Karpas-422 (cell line): ENCODE measurements at regions not wholly inside any gene's neighbourhood (a gene's known extent, or its start where the extent isn't known, plus 50 kb on each side); places are given as distances from the start of the nearest gene placed in this dataset.
"Not testable (repeated sequence)": the region's sequence is repeated elsewhere in the genome, so short reads cannot be mapped to it uniquely, and the experiment has no call there.

ENCODE experiments used
- DNase-seq: peaks from one replicate; pipeline ENCODE4 v3.0.0-alpha.2; 2015
- H2AFZ ChIP-seq: fragments of 200-600 bp; sonication (generic); 2 replicates; pipeline ENCODE4 v1.6.1; 2014; ENCODE audit warnings: antibody characterized with exemption, low read length, mixed read lengths
- H3K27ac ChIP-seq: fragments of 200-600 bp; sonication (generic); 2 replicates; pipeline ENCODE4 v1.5.1; 2014; ENCODE audit warnings: mild to moderate bottlenecking, low read length, moderate library complexity
- H3K27me3 ChIP-seq: fragments of 200-600 bp; sonication (generic); 2 replicates; pipeline ENCODE4 v1.6.1; 2014; ENCODE audit warnings: low read length, mixed read lengths
- H3K36me3 ChIP-seq: fragments of 200-600 bp; sonication (generic); 2 replicates; pipeline ENCODE4 v1.6.1; 2014; ENCODE audit warnings: low read length, mixed read lengths; ENCODE audit not compliant: insufficient read depth
- H3K4me1 ChIP-seq: fragments of 200-600 bp; sonication (generic); 2 replicates; pipeline ENCODE4 v1.6.1; 2014; ENCODE audit warnings: mild to moderate bottlenecking, low read length, mixed read lengths
- H3K4me2 ChIP-seq: fragments of 200-600 bp; sonication (generic); 2 replicates; pipeline ENCODE4 v1.6.1; 2014; ENCODE audit warnings: low read length, low read depth, mild to moderate bottlenecking; ENCODE audit not compliant: poor library complexity, severe bottlenecking
- H3K4me3 ChIP-seq: fragments of 200-600 bp; sonication (generic); 2 replicates; pipeline ENCODE4 v1.5.1; 2014; ENCODE audit warnings: mild to moderate bottlenecking, antibody characterized with exemption, low read length, mixed read lengths
- H3K79me2 ChIP-seq: fragments of 200-600 bp; sonication (generic); 2 replicates; pipeline ENCODE4 v1.6.1; 2014; ENCODE audit warnings: mild to moderate bottlenecking, low read length, mixed read lengths
- H3K9ac ChIP-seq: fragments of 200-600 bp; sonication (generic); 2 replicates; pipeline ENCODE4 v1.6.0; 2014; ENCODE audit warnings: low read length
- H3K9me2 ChIP-seq: fragments of 200-600 bp; sonication (generic), shearing (Covaris generic); replicated peaks from 2 replicates; pipeline ENCODE4 v1.6.0; 2014; ENCODE audit warnings: mild to moderate bottlenecking, low read length, moderate library complexity; ENCODE audit not compliant: insufficient read depth
- H3K9me3 ChIP-seq: fragments of 300-700, 200-600 bp; sonication (generic); 2 replicates; pipeline ENCODE4 v1.6.1; 2014; ENCODE audit warnings: low read length, mixed read lengths
- H4K20me1 ChIP-seq: fragments of 200-600 bp; sonication (generic); 2 replicates; pipeline ENCODE4 v1.6.1; 2014; ENCODE audit warnings: mild to moderate bottlenecking, antibody characterized with exemption, low read length, low read depth; ENCODE audit not compliant: insufficient read depth

DNA sequence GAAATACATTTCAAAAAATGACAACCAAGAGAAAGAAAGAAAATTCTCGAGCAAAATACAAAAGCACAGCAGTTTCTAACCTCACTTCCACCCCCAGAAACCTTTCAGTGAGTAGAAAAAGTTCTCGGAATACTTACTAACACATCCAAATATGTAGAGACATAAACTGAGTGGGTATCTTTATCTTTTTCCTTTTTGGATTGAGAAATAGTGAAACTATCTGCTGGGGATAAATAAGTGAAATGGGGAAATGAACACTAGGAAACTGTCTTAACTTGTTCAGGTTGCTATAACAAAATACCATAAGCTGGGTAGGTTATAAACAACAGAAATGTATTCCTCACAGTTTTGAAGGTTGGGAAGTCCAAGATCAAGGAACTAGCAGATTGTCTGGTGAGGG, 72.0 kb downstream of the VCAM1 start:
- Histone ChIP-seq H2AFZ (no peak overlapping the region), H3K36me3 (no peaks in the 10 kb centered on the region), H3K9me3 (no peaks in the 10 kb centered on the region), H3K4me2 (no peak overlapping the region), H3K27me3 (no peaks in the 10 kb centered on the region), H3K4me3 (no peak overlapping the region), H3K9me2 (no peaks in the 10 kb centered on the region), H4K20me1 (no peaks in the 10 kb centered on the region), H3K79me2 (no peaks in the 10 kb centered on the region), H3K27ac (no peak overlapping the region), H3K9ac (no peak overlapping the region), H3K4me1 (no peaks in the 10 kb centered on the region)
- DNase-seq: no peak

GRCh38 chr1:100793659-100794058, 74.1 kb downstream of the VCAM1 start:
- Histone ChIP-seq H3K4me2 (no peak overlapping the region), H3K9ac (no peak overlapping the region), H3K4me1 (no peaks in the 10 kb centered on the region), H3K9me3 (no peaks in the 10 kb centered on the region), H3K36me3 (no peaks in the 10 kb centered on the region), H3K27ac (no peak overlapping the region), H3K9me2 (no peaks in the 10 kb centered on the region), H3K27me3 (no peaks in the 10 kb centered on the region), H2AFZ (no peak overlapping the region), H3K4me3 (no peak overlapping the region), H3K79me2 (no peaks in the 10 kb centered on the region), H4K20me1 (no peaks in the 10 kb centered on the region)
- no peak for DNase-seq

GRCh38 chr1:100794748-100795645, 75.5 kb downstream of the VCAM1 start:
- H3K36me3 ChIP-seq: no peaks in the 10 kb centered on the region
- H3K9me2 ChIP-seq: no peaks in the 10 kb centered on the region
- no peaks in the 10 kb centered on the region for H3K9me3 ChIP-seq
- no peaks in the 10 kb centered on the region for H3K27me3 ChIP-seq
- H2AFZ ChIP-seq: no peak overlapping the region
- no peak overlapping the region for H3K9ac ChIP-seq
- no peaks in the 10 kb centered on the region for H3K4me1 ChIP-seq
- no peak for DNase-seq
- no peak overlapping the region for H3K4me3 ChIP-seq
- no peak overlapping the region for H3K4me2 ChIP-seq
- no peaks in the 10 kb centered on the region for H3K79me2 ChIP-seq
- H3K27ac ChIP-seq: no peak overlapping the region
- H4K20me1 ChIP-seq: no peaks in the 10 kb centered on the region

DNA sequence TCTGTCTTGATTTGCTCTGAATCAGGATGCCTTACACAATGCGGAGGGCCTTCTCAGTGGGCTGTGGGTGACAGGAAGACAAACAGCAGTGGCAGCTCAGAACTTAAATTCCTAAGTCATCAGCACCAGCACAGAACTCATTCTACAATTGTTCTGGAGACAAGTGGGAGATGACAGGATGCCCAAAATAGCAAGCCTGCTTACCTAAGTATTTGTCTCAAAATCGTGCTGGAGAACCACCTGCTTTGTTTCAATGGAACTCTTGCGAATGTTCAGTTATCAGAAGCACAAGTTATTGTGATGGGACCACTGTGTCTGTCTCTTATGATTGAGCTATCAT, 76.1 kb downstream of the VCAM1 start:
- H2AFZ ChIP-seq: no peak overlapping the region
- H3K79me2 ChIP-seq: no peaks in the 10 kb centered on the region

GRCh38 chr1:100796046-100796445, 76.5 kb downstream of the VCAM1 start:
- H3K9me3 ChIP-seq: no peaks in the 10 kb centered on the region
- H3K4me2 ChIP-seq: no peak overlapping the region
- no peaks in the 10 kb centered on the region for H3K79me2 ChIP-seq
- H3K27ac ChIP-seq: no peak overlapping the region
- no peaks in the 10 kb centered on the region for H3K9me2 ChIP-seq
- no peaks in the 10 kb centered on the region for H3K4me1 ChIP-seq
- no peaks in the 10 kb centered on the region for H3K27me3 ChIP-seq
- H3K36me3 ChIP-seq: no peaks in the 10 kb centered on the region
- no peak overlapping the region for H3K4me3 ChIP-seq
- no peak overlapping the region for H3K9ac ChIP-seq
- DNase-seq: no peak
- H4K20me1 ChIP-seq: no peaks in the 10 kb centered on the region
- no peak overlapping the region for H2AFZ ChIP-seq

More for the DNA sequence above, 76.1 kb downstream of the VCAM1 start:
- Histone ChIP-seq H3K9me3 (no peaks in the 10 kb centered on the region), H3K9me2 (no peaks in the 10 kb centered on the region), H3K4me3 (no peak overlapping the region), H3K4me2 (no peak overlapping the region), H4K20me1 (no peaks in the 10 kb centered on the region), H3K4me1 (no peaks in the 10 kb centered on the region), H3K9ac (no peak overlapping the region), H3K27me3 (no peaks in the 10 kb centered on the region), H3K36me3 (no peaks in the 10 kb centered on the region), H3K27ac (no peak overlapping the region)
- DNase-seq: no peak

GRCh38 chr1:100799548-100799947, 80.0 kb downstream of the VCAM1 start:
- Histone ChIP-seq H3K27ac (no peak overlapping the region), H3K4me2 (no peak overlapping the region)

DNA sequence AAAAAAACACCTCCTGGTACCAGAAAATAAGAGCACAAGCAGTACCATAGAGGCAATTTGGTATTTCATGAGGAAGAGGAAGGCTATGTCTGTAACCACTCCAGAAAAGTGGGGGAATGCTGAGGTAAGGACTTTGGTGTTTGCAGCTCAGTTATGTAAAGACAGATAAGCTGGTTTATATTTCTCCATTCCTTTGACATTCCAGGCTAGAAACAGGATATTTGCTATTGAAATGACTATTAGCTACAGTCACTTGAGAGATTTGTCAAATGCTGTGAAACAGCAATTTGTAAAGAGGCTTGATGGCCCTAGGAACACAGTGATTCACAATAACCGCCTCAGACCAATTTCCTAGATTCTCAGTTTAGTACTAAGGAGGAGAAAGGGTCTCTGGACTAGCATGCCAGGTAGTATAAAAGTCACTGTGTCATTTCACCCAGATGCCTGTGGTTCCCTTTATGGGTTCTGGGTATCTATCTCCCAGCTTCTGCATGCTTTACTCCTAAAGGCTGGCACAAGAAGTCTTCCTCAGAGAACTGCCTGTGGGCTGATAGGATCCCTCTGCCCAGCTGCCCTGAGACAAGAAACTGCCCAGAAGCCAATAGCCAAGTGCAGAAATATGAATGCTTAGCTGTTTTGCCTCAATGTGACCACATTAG, 80.5 kb downstream of the VCAM1 start:
- Histone ChIP-seq H2AFZ (no peak overlapping the region), H3K9me3 (no peaks in the 10 kb centered on the region), H3K4me1 (no peaks in the 10 kb centered on the region), H4K20me1 (no peaks in the 10 kb centered on the region), H3K36me3 (no peaks in the 10 kb centered on the region), H3K9me2 (no peaks in the 10 kb centered on the region), H3K9ac (no peak overlapping the region), H3K27ac (no peak overlapping the region), H3K4me3 (no peak overlapping the region), H3K79me2 (no peaks in the 10 kb centered on the region), H3K27me3 (no peaks in the 10 kb centered on the region), H3K4me2 (no peak overlapping the region)
- no peak for DNase-seq

More at GRCh38 chr1:100799548-100799947, 80.0 kb downstream of the VCAM1 start:
- Histone ChIP-seq H2AFZ (no peak overlapping the region), H3K79me2 (no peaks in the 10 kb centered on the region), H3K9me3 (no peaks in the 10 kb centered on the region), H3K4me1 (no peaks in the 10 kb centered on the region), H3K9me2 (no peaks in the 10 kb centered on the region), H4K20me1 (no peaks in the 10 kb centered on the region), H3K36me3 (no peaks in the 10 kb centered on the region), H3K9ac (no peak overlapping the region), H3K4me3 (no peak overlapping the region), H3K27me3 (no peaks in the 10 kb centered on the region)
- no peak for DNase-seq

DNA sequence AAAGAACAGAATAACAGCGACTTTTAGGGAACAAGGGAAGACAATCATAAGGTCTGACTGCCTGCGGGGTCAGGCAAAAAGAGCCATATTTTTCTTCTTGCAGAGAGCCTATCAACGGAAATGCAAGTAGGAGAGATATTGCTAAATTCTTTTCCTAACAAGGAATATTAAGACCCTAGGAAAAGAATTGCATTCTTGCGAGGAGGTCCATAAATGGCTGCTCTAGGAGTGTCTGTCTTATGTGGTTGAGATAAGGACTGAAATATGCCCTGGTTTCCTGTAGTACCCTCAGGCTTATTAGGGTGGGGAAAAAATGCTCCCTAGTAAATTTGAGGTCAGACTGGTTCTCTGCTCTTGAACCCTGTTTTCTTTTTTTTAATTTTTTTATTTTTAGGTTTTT, 81.7 kb downstream of the VCAM1 start:
- H3K4me3 ChIP-seq, H3K27me3 ChIP-seq, H3K9me3 ChIP-seq, H3K4me1 ChIP-seq, H4K20me1 ChIP-seq, H3K9me2 ChIP-seq, H3K9ac ChIP-seq, H3K79me2 ChIP-seq, DNase-seq, H2AFZ ChIP-seq, H3K27ac ChIP-seq, H3K4me2 ChIP-seq, H3K36me3 ChIP-seq: not testable (repeated sequence)
